ENCODE measurements at regions not wholly inside any gene's neighbourhood (a gene's known extent, or its start where the extent isn't known, plus 50 kb on each side); places are given as distances from the start of the nearest gene placed in this dataset.

- 87 to 90% (median 89%) methylated on average over 10 of the region's 10 CpGs for WGBS, 3 donors
- TF ChIP-seq CTCF (IDR thresholded peaks at IDR 0.05): no peak
- Histone ChIP-seq H3K4me1 (peaks cover 4% of the 10 kb centered on the region), H3K27me3 (ENCODE audit: insufficient read depth in 3 of 3, low read length in 2 of 3) (no peaks in the 10 kb centered on the region), H3K27ac (no peak overlapping the region), H3K9me3 (no peaks in the 10 kb centered on the region), H3K4me3 (no peak overlapping the region), H3K36me3 (ENCODE audit: insufficient read depth in 1 of 2, low read depth in 1 of 2) (no peaks in the 10 kb centered on the region)
- DNase-seq: no peak
- no peak for ATAC-seq
- intact Hi-C loops (cut with DNase I): loop anchor here (2.0 to 10.0 kb wide), 4 partner anchors 111 to 646 kb away; no protein-coding TSS in a partner anchor
Measured at GRCh38 chr9:91035825-91036208, 234.2 kb downstream of the SYK start.

GRCh38 chr9:91036356-91036755 lies 234.7 kb downstream of the SYK start:
- Histone ChIP-seq H3K27me3 (ENCODE audit: insufficient read depth in 3 of 3, low read length in 2 of 3) (no peaks in the 10 kb centered on the region), H3K27ac (no peak overlapping the region), H3K36me3 (ENCODE audit: insufficient read depth in 1 of 2, low read depth in 1 of 2) (no peaks in the 10 kb centered on the region), H3K9me3 (no peaks in the 10 kb centered on the region), H3K4me1 (peaks cover 4% of the 10 kb centered on the region), H3K4me3 (no peak overlapping the region)
- DNase-seq (no peak), ATAC-seq (no peak)
- no peak for TF ChIP-seq CTCF (IDR thresholded peaks at IDR 0.05)
- intact Hi-C loops (cut with DNase I): loop anchor here (2.0 to 10.0 kb wide), 4 partner anchors 112 to 646 kb away; no protein-coding TSS in a partner anchor
- WGBS, 3 donors: 79 to 89% (median 85%) methylated on average over 8 of the region's 8 CpGs

- peak; percentile 67 for TF ChIP-seq CTCF (IDR thresholded peaks at IDR 0.05)
- H3K9me3 ChIP-seq: no peaks in the 10 kb centered on the region
- no peak overlapping the region for H3K27ac ChIP-seq
- 15 to 20% (median 18%) methylated on average over 32 of the region's 32 CpGs for WGBS, 3 donors
- intact Hi-C loops (cut with DNase I): loop anchor here (2.0 to 10.0 kb wide), 4 partner anchors 112 to 645 kb away; no protein-coding TSS in a partner anchor
- peak; percentile 79 to 88 for DNase-seq
- peak; percentile 93 to 99 (median 96) for ATAC-seq
- H3K4me1 ChIP-seq: peaks cover 4% of the 10 kb centered on the region
- no peaks in the 10 kb centered on the region for H3K27me3 ChIP-seq (ENCODE audit: insufficient read depth in 3 of 3, low read length in 2 of 3)
- no peak overlapping the region for H3K4me3 ChIP-seq
- no peaks in the 10 kb centered on the region for H3K36me3 ChIP-seq (ENCODE audit: insufficient read depth in 1 of 2, low read depth in 1 of 2)
Measured at GRCh38 chr9:91036826-91037510, 235.3 kb downstream of the SYK start.

- H3K9me3 ChIP-seq: no peaks in the 10 kb centered on the region
- intact Hi-C loops (cut with DNase I): loop anchor here (2.0 to 10.0 kb wide), 4 partner anchors 113 to 645 kb away; no protein-coding TSS in a partner anchor
- H3K4me3 ChIP-seq: no peak overlapping the region
- ATAC-seq: peak in 3 of 4 donors; percentile 36 to 51 (median 41)
- no peaks in the 10 kb centered on the region for H3K27me3 ChIP-seq (ENCODE audit: insufficient read depth in 3 of 3, low read length in 2 of 3)
- no peak for TF ChIP-seq CTCF (IDR thresholded peaks at IDR 0.05)
- H3K4me1 ChIP-seq: peaks cover 4% of the 10 kb centered on the region
- H3K27ac ChIP-seq: no peak overlapping the region
- H3K36me3 ChIP-seq (ENCODE audit: insufficient read depth in 1 of 2, low read depth in 1 of 2): no peaks in the 10 kb centered on the region
- DNase-seq: peak; percentile 44 to 69
- 47 to 55% (median 50%) methylated on average over 22 of the region's 22 CpGs for WGBS, 3 donors
Measured at GRCh38 chr9:91037511-91038482, 236.2 kb downstream of the SYK start.
